Ectodermal cell (in vitro differentiated cells): ENCODE measurements at regions not wholly inside any gene's neighbourhood (a gene's known extent, or its start where the extent isn't known, plus 50 kb on each side); places are given as distances from the start of the nearest gene placed in this dataset.

Source experiments
- H3K27ac ChIP-seq: 2 replicates; pipeline ENCODE4 v1.7.0; 2013; ENCODE audit warnings: mild to moderate bottlenecking, low read depth, low read length; ENCODE audit not compliant: insufficient read depth, poor library complexity, severe bottlenecking
- H3K27me3 ChIP-seq: 2 replicates; pipeline ENCODE4 v1.7.0; 2013; ENCODE audit warnings: mild to moderate bottlenecking, low read length; ENCODE audit not compliant: insufficient read depth, control insufficient read depth, poor library complexity, severe bottlenecking
- H3K36me3 ChIP-seq: one replicate; pipeline ENCODE4 v1.7.0; 2013; ENCODE audit warnings: low read length; ENCODE audit not compliant: control insufficient read depth, insufficient read depth
- H3K4me1 ChIP-seq: one replicate; pipeline ENCODE4 v1.7.0; 2013; ENCODE audit warnings: low read length; ENCODE audit not compliant: control insufficient read depth, insufficient read depth
- H3K4me3 ChIP-seq: 2 replicates; pipeline ENCODE4 v1.7.0; 2013; ENCODE audit warnings: low read depth, low read length, control low read depth; ENCODE audit not compliant: insufficient read depth
- H3K9me3 ChIP-seq: 2 replicates; pipeline ENCODE4 v1.7.0; 2013; ENCODE audit warnings: mild to moderate bottlenecking, low read length, moderate library complexity; ENCODE audit not compliant: control insufficient read depth
- WGBS, 2 experiments: methylation state at CpG; one replicate each; pipeline ENCODE4 v1.1.7; 2013; ENCODE audit warnings: missing lambda C conversion rate in 2 of 2; 5-methylcytosine and 5-hydroxymethylcytosine counted together

DNA sequence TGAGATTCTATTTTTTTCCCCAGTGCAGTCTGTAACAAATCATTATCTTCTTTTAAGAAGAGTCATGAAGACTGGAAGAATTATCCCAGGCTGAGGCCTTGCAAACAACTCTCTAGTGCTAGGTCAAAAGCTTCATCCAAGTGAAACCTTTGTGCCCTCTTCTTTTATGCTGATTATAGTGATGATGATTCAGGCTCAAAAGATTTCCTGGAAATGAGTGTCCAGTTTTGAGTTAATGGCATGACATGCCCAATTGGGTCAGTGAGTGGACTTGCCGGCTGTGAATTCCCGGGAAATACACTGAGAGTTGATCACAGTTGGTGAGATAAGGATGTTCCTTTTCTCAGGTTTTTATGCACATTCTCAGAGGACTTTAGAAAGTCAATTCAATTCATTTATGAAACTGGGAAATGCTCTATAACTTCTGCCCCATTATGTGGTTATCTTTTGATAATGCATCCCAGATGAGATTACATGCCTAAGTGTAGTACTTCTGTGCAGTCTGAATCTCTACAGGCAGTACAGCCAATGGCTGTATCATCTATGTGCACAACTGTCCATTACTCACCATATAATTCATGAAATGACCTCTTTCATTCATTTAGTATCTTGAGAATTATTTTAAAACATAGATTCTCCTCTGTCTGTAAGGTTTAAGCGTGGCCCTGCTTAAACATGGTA is 66.2 kb downstream of the S1PR1 start:
- Histone ChIP-seq H3K36me3 (no peaks in the 10 kb centered on the region), H3K4me1 (no peaks in the 10 kb centered on the region), H3K4me3 (no peak overlapping the region), H3K9me3 (no peaks in the 10 kb centered on the region), H3K27me3 (no peaks in the 10 kb centered on the region), H3K27ac (no peak overlapping the region)
- 78 to 81% methylated on average over 3 of the region's 3 CpGs for WGBS, 2 experiments

DNA sequence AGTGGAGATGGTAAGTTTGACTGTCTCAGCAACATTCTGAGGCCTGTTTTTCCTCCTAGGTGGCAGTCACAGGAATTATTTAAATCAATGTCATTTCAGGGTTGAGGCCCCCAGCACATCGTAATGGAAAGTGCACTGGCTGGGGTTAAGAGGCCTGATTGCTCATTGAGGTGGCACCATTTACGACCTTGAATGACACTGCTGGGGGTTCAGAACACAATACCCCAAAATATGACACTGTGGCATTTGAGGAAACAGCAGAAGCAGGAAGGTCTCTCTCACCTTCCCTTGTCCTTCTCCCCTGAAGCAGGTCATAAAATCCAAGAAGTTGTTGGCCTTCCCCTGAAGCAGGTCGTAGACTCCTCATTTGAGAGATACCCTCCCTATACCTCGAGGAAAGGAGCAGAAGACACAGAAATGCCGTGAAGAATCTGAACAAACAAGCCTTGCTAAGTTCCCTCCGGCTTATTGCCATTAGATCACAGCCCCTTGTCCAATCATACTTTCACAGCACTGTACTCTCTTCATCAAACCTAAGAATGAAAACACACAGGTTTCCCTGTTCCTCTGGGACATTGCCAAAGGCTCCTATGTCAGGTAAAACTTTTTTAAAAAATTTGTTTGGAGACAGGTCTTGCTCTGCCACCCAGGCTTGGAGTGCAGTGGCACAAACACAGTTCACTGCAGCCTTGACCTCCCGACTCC is 71.3 kb downstream of the S1PR1 start:
- WGBS, 2 experiments: 86 to 91% methylated on average over 7 of the region's 7 CpGs
- Histone ChIP-seq H3K27me3 (peaks cover 9% of the 10 kb centered on the region), H3K27ac (no peak overlapping the region), H3K4me3 (no peak overlapping the region), H3K4me1 (no peaks in the 10 kb centered on the region), H3K9me3 (no peaks in the 10 kb centered on the region), H3K36me3 (no peaks in the 10 kb centered on the region)

DNA sequence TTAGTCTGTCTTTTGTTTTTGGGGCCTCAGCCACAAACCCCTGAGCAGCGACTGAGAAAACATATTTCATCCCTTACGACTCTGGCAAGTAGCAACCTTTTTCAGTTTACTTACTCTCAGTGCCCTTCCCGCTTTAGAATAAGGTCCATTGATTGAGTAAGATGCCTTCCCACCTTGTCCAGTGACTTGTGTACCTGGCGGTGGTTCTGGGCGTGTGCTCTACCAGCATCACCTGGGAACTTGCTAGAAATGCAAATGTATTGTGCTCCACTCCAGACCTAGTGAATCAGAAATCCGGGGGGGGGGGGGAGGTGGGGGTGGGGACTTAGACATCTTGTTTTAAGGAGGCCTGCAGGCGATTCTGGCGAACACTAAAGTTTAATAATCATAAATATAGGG is 72.1 kb downstream of the S1PR1 start:
- H3K36me3 ChIP-seq: no peaks in the 10 kb centered on the region
- no peaks in the 10 kb centered on the region for H3K4me1 ChIP-seq
- H3K27ac ChIP-seq: peak overlapping the region; percentile 5
- H3K27me3 ChIP-seq: peaks cover 9% of the 10 kb centered on the region
- no peaks in the 10 kb centered on the region for H3K9me3 ChIP-seq
- 32 to 38% methylated on average over 6 to 8 of the region's 8 CpGs for WGBS, 2 experiments
- H3K4me3 ChIP-seq: no peak overlapping the region

- H3K4me3 ChIP-seq: peak overlapping the region; percentile 17
- 1 to 2% methylated on average over 37 of the region's 37 CpGs for WGBS, 2 experiments
- H3K4me1 ChIP-seq: no peaks in the 10 kb centered on the region
- H3K9me3 ChIP-seq: no peaks in the 10 kb centered on the region
- H3K27me3 ChIP-seq: peaks cover 9% of the 10 kb centered on the region
- no peak overlapping the region for H3K27ac ChIP-seq
- no peaks in the 10 kb centered on the region for H3K36me3 ChIP-seq
Observed at GRCh38 chr1:101309334-101310311, 72.8 kb downstream of the S1PR1 start.

DNA sequence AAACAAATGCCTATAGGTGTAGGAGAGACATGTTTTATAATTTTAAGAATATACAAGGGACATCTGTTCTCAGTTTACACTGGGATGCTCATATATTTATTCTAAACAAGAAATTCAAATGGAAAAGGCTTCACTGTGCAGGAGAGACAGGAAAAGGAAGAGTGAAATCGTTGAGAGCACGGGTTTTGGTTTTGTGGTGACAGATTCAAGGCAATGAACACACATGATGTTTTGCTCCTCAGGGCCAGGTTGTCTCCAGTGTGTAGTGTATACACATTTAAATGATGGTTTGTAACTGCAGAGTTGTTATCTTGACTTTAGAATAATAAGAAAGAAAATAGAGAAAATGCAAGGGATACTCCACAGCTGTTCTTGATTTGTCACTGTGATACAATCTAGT is 73.7 kb downstream of the S1PR1 start:
- Histone ChIP-seq H3K4me1 (no peaks in the 10 kb centered on the region), H3K27ac (no peak overlapping the region), H3K4me3 (no peak overlapping the region), H3K27me3 (peaks cover 9% of the 10 kb centered on the region), H3K9me3 (no peaks in the 10 kb centered on the region), H3K36me3 (no peaks in the 10 kb centered on the region)
- WGBS, 2 experiments: 68 to 78% methylated on average over 2 of the region's 2 CpGs

GRCh38 chr1:101311146-101311920 is 74.5 kb downstream of the S1PR1 start:
- H3K4me1 ChIP-seq: peaks cover 5% of the 10 kb centered on the region
- no peak overlapping the region for H3K27ac ChIP-seq
- WGBS, 2 experiments: 93 to 95% methylated on average over 3 to 4 of the region's 4 CpGs
- H3K27me3 ChIP-seq: peaks cover 9% of the 10 kb centered on the region
- no peaks in the 10 kb centered on the region for H3K36me3 ChIP-seq
- no peaks in the 10 kb centered on the region for H3K9me3 ChIP-seq
- H3K4me3 ChIP-seq: no peak overlapping the region

DNA sequence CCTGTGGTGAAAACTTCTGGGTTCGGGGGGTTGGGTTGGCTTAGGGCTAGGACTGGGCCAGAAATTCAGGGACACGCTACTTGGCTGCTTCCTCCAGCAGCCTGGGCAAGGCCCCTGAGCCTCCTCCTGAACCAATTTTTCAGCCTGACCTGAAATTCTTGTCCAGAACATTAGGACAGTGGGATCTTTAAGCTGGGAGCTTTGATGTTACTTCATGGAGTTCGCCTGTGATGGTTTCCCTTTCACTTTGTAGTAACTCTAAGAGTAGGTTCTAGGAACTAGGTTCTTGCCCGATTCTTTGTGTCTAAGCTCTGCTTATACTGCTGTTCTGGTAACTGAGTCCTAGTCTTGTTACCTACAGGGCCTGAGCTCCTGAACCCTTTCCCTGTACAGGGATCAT is 75.3 kb downstream of the S1PR1 start:
- Histone ChIP-seq H3K4me3 (no peak overlapping the region), H3K36me3 (no peaks in the 10 kb centered on the region), H3K27me3 (peaks cover 9% of the 10 kb centered on the region), H3K4me1 (peaks cover 8% of the 10 kb centered on the region), H3K9me3 (no peaks in the 10 kb centered on the region), H3K27ac (no peak overlapping the region)
- 93 to 95% methylated on average over 4 of the region's 4 CpGs for WGBS, 2 experiments

DNA sequence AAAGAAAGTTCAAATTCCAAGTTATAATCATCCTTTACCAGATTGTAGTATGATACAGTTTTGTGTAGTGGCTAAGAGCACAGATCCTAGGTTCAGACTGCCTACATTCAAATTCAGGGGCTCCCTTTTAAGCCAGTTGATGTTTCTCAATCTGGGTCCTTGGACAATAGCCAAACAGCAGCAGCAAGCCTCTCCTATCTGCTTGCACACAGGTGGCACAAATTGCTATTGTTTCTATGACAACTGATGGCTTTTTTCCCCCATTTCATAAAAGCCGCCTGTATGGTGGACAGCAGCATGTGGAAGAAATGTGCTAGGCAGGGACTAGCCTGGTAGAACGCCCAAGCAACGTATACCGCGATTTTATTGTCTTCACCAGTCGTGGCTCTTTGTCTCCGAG is 76.5 kb downstream of the S1PR1 start:
- H3K4me1 ChIP-seq: peaks cover 8% of the 10 kb centered on the region
- no peaks in the 10 kb centered on the region for H3K9me3 ChIP-seq
- H3K27me3 ChIP-seq: peaks cover 9% of the 10 kb centered on the region
- 91 to 97% methylated on average over 7 of the region's 7 CpGs for WGBS, 2 experiments
- H3K4me3 ChIP-seq: no peak overlapping the region
- no peaks in the 10 kb centered on the region for H3K36me3 ChIP-seq
- H3K27ac ChIP-seq: no peak overlapping the region

GRCh38 chr1:101314244-101314643 is 77.4 kb downstream of the S1PR1 start:
- peaks cover 8% of the 10 kb centered on the region for H3K4me1 ChIP-seq
- H3K9me3 ChIP-seq: no peaks in the 10 kb centered on the region
- no peak overlapping the region for H3K27ac ChIP-seq
- H3K27me3 ChIP-seq: peaks cover 9% of the 10 kb centered on the region
- WGBS, 2 experiments: 99 to 100% methylated on average over 2 of the region's 2 CpGs
- H3K36me3 ChIP-seq: no peaks in the 10 kb centered on the region
- no peak overlapping the region for H3K4me3 ChIP-seq
